Breast epithelium (tissue), 3 donors: ENCODE measurements at regions not wholly inside any gene's neighbourhood (a gene's known extent, or its start where the extent isn't known, plus 50 kb on each side); places are given as distances from the start of the nearest gene placed in this dataset.

Source experiments
- POLR2A ChIP-seq: fragments of 450-650 bp; IDR thresholded peaks from one replicate; pipeline ENCODE4 v1.6.1; 2016; ENCODE audit warnings: antibody characterized with exemption, mild to moderate bottlenecking, moderate library complexity
- POLR2AphosphoS5 ChIP-seq, 3 donors: sonication (generic); formaldehyde crosslinking; IDR thresholded peaks; one replicate each; pipeline ENCODE4 v1.6.1; 2017; ENCODE audit warnings: antibody characterized with exemption in 3 of 3
- TF ChIP-seq, protein P1 (sequence below), 3 donors: fragments of 450-650 bp; IDR thresholded peaks; one replicate each; pipeline ENCODE4 v1.5.1; 2016 to 2017; ENCODE audit warnings: antibody characterized with exemption in 3 of 3, mild to moderate bottlenecking in 3 of 3, moderate library complexity in 3 of 3

DNA sequence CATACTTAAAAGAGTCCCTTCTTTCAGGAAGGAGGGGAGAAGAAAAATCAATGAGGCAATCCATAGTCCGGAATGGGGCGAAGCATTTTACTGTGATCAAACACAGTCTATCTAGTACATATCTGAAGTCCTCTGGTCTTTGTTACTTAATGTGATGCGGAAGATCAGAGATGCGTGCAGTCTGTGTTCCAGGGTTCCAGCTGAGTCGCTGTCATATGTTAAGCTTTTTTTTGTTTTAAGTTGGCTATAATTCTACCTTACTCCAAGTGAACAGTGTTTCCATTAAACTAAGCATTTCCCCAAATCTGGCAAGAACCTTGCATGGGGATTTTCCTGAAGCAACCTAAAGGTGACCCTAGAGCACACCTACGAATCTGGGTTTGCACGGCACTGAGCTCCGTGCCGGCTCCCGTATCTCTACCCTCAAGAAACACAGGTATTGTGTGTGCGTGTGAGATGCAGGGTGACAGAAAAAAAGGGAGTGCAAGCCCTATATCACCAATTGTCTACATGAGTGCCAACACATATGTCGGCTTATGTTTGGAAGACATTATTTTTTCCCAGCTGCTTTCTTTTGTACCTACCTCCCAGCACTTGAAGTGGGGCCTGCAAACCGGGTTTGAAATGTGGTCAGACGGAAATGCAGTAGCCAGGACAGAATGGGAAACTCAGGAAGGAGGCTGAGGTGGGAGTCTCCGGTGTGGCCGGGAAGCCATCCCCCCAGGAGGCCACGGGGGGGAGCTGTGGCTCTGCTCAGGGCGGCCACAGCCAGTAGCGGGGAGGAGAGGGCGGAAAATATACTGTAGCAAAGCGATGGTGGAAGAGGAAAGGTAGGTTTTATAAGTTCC is 435.8 kb upstream of the MGMT start:
- TF ChIP-seq, protein P1, sequence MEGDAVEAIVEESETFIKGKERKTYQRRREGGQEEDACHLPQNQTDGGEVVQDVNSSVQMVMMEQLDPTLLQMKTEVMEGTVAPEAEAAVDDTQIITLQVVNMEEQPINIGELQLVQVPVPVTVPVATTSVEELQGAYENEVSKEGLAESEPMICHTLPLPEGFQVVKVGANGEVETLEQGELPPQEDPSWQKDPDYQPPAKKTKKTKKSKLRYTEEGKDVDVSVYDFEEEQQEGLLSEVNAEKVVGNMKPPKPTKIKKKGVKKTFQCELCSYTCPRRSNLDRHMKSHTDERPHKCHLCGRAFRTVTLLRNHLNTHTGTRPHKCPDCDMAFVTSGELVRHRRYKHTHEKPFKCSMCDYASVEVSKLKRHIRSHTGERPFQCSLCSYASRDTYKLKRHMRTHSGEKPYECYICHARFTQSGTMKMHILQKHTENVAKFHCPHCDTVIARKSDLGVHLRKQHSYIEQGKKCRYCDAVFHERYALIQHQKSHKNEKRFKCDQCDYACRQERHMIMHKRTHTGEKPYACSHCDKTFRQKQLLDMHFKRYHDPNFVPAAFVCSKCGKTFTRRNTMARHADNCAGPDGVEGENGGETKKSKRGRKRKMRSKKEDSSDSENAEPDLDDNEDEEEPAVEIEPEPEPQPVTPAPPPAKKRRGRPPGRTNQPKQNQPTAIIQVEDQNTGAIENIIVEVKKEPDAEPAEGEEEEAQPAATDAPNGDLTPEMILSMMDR (IDR thresholded peaks at IDR 0.05) = peak; percentile 19 to 84 (median 81)
- no peak for TF ChIP-seq POLR2A
- no peak for TF ChIP-seq POLR2AphosphoS5 (IDR thresholded peaks at IDR 0.05)
